H1 (cell line): ENCODE measurements at regions not wholly inside any gene's neighbourhood (a gene's known extent, or its start where the extent isn't known, plus 50 kb on each side); places are given as distances from the start of the nearest gene placed in this dataset.

ENCODE experiments used
- HDAC6 ChIP-seq: IDR thresholded peaks from one replicate; pipeline ENCODE4 v1.7.1; 2012; ENCODE audit warnings: low read depth, mild to moderate bottlenecking, inconsistent platforms, low read length, moderate library complexity
- TF ChIP-seq, protein P1 (sequence below): IDR thresholded peaks from 2 replicates; pipeline ENCODE4 v1.6.1; 2012; ENCODE audit warnings: inconsistent platforms

DNA sequence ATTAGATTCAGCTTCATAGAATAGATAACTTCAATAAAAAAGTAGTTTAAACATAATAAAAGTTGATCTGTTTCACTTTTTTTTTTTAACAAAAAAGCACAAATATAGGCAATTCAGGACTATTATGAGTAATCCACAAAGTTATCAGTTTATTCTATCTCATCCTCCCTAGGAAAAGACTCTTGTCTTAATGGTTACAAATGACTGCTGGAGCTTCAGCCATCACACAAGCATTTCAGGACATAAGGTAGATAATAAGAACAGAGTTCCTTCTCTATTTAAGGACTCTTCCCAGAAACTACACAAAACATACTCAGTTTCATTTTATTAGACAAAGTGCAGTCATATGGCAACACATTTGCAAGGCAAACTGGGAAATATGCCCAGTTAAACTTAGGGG lies 357.6 kb upstream of the SETBP1 start (continued):
- TF ChIP-seq, protein P1, sequence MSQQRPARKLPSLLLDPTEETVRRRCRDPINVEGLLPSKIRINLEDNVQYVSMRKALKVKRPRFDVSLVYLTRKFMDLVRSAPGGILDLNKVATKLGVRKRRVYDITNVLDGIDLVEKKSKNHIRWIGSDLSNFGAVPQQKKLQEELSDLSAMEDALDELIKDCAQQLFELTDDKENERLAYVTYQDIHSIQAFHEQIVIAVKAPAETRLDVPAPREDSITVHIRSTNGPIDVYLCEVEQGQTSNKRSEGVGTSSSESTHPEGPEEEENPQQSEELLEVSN, result no peak
- TF ChIP-seq HDAC6, result no peak
